Glutamatergic neuron (in vitro differentiated cells): ENCODE measurements at regions not wholly inside any gene's neighbourhood (a gene's known extent, or its start where the extent isn't known, plus 50 kb on each side); places are given as distances from the start of the nearest gene placed in this dataset.

ENCODE experiments used
- DNase-seq: peaks from one replicate; pipeline ENCODE4 v3.0.0; 2022
- H3K27ac Mint-ChIP-seq: one replicate; pipeline ENCODE4 v1.8.0; 2020; ENCODE audit warnings: mild to moderate bottlenecking, mixed read lengths, inconsistent platforms; ENCODE audit not compliant: unreplicated experiment
- H3K27me3 Mint-ChIP-seq: one replicate; pipeline ENCODE4 v1.8.0; 2020; ENCODE audit warnings: mild to moderate bottlenecking, moderate library complexity, mixed read lengths, inconsistent platforms; ENCODE audit not compliant: unreplicated experiment
- H3K36me3 Mint-ChIP-seq: one replicate; pipeline ENCODE4 v1.8.0; 2020; ENCODE audit warnings: mild to moderate bottlenecking, mixed read lengths, inconsistent platforms; ENCODE audit not compliant: unreplicated experiment
- H3K4me1 Mint-ChIP-seq: one replicate; pipeline ENCODE4 v1.8.0; 2020; ENCODE audit warnings: mild to moderate bottlenecking, low read depth, mixed read lengths, inconsistent platforms; ENCODE audit not compliant: unreplicated experiment
- H3K4me3 Mint-ChIP-seq: one replicate; pipeline ENCODE4 v1.8.0; 2020; ENCODE audit warnings: mild to moderate bottlenecking, mixed read lengths, inconsistent platforms; ENCODE audit not compliant: unreplicated experiment
- H3K9me3 Mint-ChIP-seq: one replicate; pipeline ENCODE4 v1.8.0; 2020; ENCODE audit warnings: mild to moderate bottlenecking, moderate library complexity, mixed read lengths, inconsistent platforms; ENCODE audit not compliant: unreplicated experiment
- CTCF ChIP-seq: fragments of 200-600 bp; sonication (generic); IDR thresholded peaks from one replicate; pipeline ENCODE4 v1.5.0; 2021; ENCODE audit not compliant: partially characterized antibody, unreplicated experiment

GRCh38 chr14:103271189-103271588 lies 62.8 kb upstream of the EIF5 start:
- Mint-ChIP-seq H3K27ac (no peak overlapping the region), H3K9me3 (peaks cover 5% of the 10 kb centered on the region), H3K27me3 (peaks cover 12% of the 10 kb centered on the region), H3K4me1 (no peaks in the 10 kb centered on the region), H3K4me3 (no peak overlapping the region), H3K36me3 (peaks cover 6% of the 10 kb centered on the region)
- no peak for TF ChIP-seq CTCF
- no peak for DNase-seq

GRCh38 chr14:103273145-103273744 lies 60.8 kb upstream of the EIF5 start:
- Mint-ChIP-seq H3K27me3 (peaks cover 13% of the 10 kb centered on the region), H3K4me1 (no peaks in the 10 kb centered on the region), H3K4me3 (peak overlapping the region; percentile 77), H3K36me3 (peaks cover 9% of the 10 kb centered on the region), H3K27ac (no peak overlapping the region), H3K9me3 (peaks cover 5% of the 10 kb centered on the region)
- no peak for TF ChIP-seq CTCF
- peak; percentile 31 for DNase-seq

GRCh38 chr14:103273745-103274615 lies 60.1 kb upstream of the EIF5 start:
- H3K9me3 Mint-ChIP-seq: peaks cover 6% of the 10 kb centered on the region
- peaks cover 10% of the 10 kb centered on the region for H3K36me3 Mint-ChIP-seq
- DNase-seq: peak; percentile 43
- peak overlapping the region; percentile 42 for H3K4me3 Mint-ChIP-seq
- TF ChIP-seq CTCF: no peak
- no peak overlapping the region for H3K27ac Mint-ChIP-seq
- no peaks in the 10 kb centered on the region for H3K4me1 Mint-ChIP-seq
- peaks cover 13% of the 10 kb centered on the region for H3K27me3 Mint-ChIP-seq

- Mint-ChIP-seq H3K27ac (no peak overlapping the region), H3K4me3 (no peak overlapping the region), H3K9me3 (peaks cover 6% of the 10 kb centered on the region), H3K36me3 (peaks cover 10% of the 10 kb centered on the region), H3K4me1 (no peaks in the 10 kb centered on the region), H3K27me3 (peaks cover 13% of the 10 kb centered on the region)
- no peak for DNase-seq
- no peak for TF ChIP-seq CTCF
Measured at GRCh38 chr14:103275000-103275399, 59.0 kb upstream of the EIF5 start.

- H3K27me3 Mint-ChIP-seq: peaks cover 18% of the 10 kb centered on the region
- H3K4me1 Mint-ChIP-seq: peaks cover 9% of the 10 kb centered on the region
- H3K36me3 Mint-ChIP-seq: peaks cover 10% of the 10 kb centered on the region
- no peak for TF ChIP-seq CTCF
- DNase-seq: no peak
- H3K9me3 Mint-ChIP-seq: peaks cover 13% of the 10 kb centered on the region
- no peak overlapping the region for H3K4me3 Mint-ChIP-seq
- no peak overlapping the region for H3K27ac Mint-ChIP-seq
Measured at GRCh38 chr14:103277931-103278330, 56.1 kb upstream of the EIF5 start.
